HepG2 (cell line): ENCODE measurements at regions not wholly inside any gene's neighbourhood (a gene's known extent, or its start where the extent isn't known, plus 50 kb on each side); places are given as distances from the start of the nearest gene placed in this dataset.

Source experiments
- DNMT1 ChIP-seq: sonication (generic); formaldehyde crosslinking; IDR thresholded peaks from 2 replicates; pipeline ENCODE4 v1.5.1; 2020; ENCODE audit warnings: mild to moderate bottlenecking, missing genetic modification reagents
- FLYWCH1 ChIP-seq: sonication (generic); formaldehyde crosslinking; IDR thresholded peaks from 2 replicates; pipeline ENCODE4 v1.8.1; 2023; ENCODE audit warnings: mild to moderate bottlenecking, missing genetic modification reagents
- MAFG ChIP-seq: sonication (generic); formaldehyde crosslinking; IDR thresholded peaks from 2 replicates; pipeline ENCODE4 v1.5.1; 2020; ENCODE audit warnings: mild to moderate bottlenecking, missing genetic modification reagents
- NFATC3 ChIP-seq: sonication (generic); formaldehyde crosslinking; IDR thresholded peaks from 2 replicates; pipeline ENCODE4 v1.5.1; 2020; ENCODE audit warnings: mild to moderate bottlenecking, missing genetic modification reagents
- ZBTB46 ChIP-seq: sonication (generic); formaldehyde crosslinking; IDR thresholded peaks from 2 replicates; pipeline ENCODE4 v1.4.0; 2020; ENCODE audit warnings: mild to moderate bottlenecking, missing genetic modification reagents, borderline replicate concordance
- ZNF343 ChIP-seq: sonication (generic); formaldehyde crosslinking; IDR thresholded peaks from 2 replicates; pipeline ENCODE4 v1.4.0; 2020; ENCODE audit warnings: mild to moderate bottlenecking, missing genetic modification reagents
- TF ChIP-seq, protein P1 (sequence below): sonication (generic); formaldehyde crosslinking; IDR thresholded peaks from 2 replicates; pipeline ENCODE4 v1.5.0; 2020; ENCODE audit warnings: mild to moderate bottlenecking, missing genetic modification reagents, borderline replicate concordance
- TF ChIP-seq, protein P2 (sequence below): sonication (generic); formaldehyde crosslinking; IDR thresholded peaks from 2 replicates; pipeline ENCODE4 v1.9.0; 2022; ENCODE audit warnings: low read depth, missing genetic modification reagents
- TF ChIP-seq, protein P3 (sequence below): sonication (generic); formaldehyde crosslinking; IDR thresholded peaks from 2 replicates; pipeline ENCODE4 v1.4.0; 2020; ENCODE audit warnings: missing genetic modification reagents

DNA sequence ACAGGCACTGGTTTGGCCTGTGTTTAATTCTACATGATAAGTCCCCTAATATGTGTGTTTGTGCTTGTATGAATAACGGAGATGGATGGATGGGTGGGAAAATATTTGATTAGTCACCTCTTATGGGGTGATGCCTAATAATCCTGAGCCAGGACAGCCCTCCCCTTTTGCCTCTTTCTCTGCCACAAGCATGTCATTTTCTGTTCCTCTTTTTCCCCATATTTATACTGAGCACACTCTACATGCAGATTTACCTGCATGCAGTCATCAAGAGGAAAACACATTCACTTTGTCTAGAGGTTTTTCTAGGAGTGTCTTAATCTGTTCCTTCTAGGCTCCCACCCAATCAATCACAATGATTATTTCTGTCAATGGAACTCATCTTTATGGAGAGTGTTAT is 111.6 kb upstream of the TBX20 start (continued):
- TF ChIP-seq, protein P1, sequence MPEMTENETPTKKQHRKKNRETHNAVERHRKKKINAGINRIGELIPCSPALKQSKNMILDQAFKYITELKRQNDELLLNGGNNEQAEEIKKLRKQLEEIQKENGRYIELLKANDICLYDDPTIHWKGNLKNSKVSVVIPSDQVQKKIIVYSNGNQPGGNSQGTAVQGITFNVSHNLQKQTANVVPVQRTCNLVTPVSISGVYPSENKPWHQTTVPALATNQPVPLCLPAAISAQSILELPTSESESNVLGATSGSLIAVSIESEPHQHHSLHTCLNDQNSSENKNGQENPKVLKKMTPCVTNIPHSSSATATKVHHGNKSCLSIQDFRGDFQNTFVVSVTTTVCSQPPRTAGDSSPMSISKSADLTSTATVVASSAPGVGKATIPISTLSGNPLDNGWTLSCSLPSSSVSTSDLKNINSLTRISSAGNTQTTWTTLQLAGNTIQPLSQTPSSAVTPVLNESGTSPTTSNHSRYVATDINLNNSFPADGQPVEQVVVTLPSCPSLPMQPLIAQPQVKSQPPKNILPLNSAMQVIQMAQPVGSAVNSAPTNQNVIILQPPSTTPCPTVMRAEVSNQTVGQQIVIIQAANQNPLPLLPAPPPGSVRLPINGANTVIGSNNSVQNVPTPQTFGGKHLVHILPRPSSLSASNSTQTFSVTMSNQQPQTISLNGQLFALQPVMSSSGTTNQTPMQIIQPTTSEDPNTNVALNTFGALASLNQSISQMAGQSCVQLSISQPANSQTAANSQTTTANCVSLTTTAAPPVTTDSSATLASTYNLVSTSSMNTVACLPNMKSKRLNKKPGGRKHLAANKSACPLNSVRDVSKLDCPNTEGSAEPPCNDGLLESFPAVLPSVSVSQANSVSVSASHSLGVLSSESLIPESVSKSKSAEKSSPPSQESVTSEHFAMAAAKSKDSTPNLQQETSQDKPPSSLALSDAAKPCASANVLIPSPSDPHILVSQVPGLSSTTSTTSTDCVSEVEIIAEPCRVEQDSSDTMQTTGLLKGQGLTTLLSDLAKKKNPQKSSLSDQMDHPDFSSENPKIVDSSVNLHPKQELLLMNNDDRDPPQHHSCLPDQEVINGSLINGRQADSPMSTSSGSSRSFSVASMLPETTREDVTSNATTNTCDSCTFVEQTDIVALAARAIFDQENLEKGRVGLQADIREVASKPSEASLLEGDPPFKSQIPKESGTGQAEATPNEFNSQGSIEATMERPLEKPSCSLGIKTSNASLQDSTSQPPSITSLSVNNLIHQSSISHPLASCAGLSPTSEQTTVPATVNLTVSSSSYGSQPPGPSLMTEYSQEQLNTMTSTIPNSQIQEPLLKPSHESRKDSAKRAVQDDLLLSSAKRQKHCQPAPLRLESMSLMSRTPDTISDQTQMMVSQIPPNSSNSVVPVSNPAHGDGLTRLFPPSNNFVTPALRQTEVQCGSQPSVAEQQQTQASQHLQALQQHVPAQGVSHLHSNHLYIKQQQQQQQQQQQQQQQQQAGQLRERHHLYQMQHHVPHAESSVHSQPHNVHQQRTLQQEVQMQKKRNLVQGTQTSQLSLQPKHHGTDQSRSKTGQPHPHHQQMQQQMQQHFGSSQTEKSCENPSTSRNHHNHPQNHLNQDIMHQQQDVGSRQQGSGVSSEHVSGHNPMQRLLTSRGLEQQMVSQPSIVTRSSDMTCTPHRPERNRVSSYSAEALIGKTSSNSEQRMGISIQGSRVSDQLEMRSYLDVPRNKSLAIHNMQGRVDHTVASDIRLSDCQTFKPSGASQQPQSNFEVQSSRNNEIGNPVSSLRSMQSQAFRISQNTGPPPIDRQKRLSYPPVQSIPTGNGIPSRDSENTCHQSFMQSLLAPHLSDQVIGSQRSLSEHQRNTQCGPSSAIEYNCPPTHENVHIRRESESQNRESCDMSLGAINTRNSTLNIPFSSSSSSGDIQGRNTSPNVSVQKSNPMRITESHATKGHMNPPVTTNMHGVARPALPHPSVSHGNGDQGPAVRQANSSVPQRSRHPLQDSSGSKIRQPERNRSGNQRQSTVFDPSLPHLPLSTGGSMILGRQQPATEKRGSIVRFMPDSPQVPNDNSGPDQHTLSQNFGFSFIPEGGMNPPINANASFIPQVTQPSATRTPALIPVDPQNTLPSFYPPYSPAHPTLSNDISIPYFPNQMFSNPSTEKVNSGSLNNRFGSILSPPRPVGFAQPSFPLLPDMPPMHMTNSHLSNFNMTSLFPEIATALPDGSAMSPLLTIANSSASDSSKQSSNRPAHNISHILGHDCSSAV (CRISPR knock-in tag): no peak
- no peak for TF ChIP-seq ZBTB46 (CRISPR knock-in tag)
- no peak for TF ChIP-seq NFATC3
- no peak for TF ChIP-seq MAFG (CRISPR knock-in tag)
- TF ChIP-seq, protein P2, sequence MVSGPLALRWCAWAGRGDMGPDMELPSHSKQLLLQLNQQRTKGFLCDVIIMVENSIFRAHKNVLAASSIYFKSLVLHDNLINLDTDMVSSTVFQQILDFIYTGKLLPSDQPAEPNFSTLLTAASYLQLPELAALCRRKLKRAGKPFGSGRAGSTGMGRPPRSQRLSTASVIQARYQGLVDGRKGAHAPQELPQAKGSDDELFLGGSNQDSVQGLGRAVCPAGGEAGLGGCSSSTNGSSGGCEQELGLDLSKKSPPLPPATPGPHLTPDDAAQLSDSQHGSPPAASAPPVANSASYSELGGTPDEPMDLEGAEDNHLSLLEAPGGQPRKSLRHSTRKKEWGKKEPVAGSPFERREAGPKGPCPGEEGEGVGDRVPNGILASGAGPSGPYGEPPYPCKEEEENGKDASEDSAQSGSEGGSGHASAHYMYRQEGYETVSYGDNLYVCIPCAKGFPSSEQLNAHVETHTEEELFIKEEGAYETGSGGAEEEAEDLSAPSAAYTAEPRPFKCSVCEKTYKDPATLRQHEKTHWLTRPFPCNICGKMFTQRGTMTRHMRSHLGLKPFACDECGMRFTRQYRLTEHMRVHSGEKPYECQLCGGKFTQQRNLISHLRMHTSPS (CRISPR knock-in tag): no peak
- TF ChIP-seq DNMT1 (CRISPR knock-in tag): no peak
- TF ChIP-seq ZNF343 (CRISPR knock-in tag): no peak
- TF ChIP-seq, protein P3, sequence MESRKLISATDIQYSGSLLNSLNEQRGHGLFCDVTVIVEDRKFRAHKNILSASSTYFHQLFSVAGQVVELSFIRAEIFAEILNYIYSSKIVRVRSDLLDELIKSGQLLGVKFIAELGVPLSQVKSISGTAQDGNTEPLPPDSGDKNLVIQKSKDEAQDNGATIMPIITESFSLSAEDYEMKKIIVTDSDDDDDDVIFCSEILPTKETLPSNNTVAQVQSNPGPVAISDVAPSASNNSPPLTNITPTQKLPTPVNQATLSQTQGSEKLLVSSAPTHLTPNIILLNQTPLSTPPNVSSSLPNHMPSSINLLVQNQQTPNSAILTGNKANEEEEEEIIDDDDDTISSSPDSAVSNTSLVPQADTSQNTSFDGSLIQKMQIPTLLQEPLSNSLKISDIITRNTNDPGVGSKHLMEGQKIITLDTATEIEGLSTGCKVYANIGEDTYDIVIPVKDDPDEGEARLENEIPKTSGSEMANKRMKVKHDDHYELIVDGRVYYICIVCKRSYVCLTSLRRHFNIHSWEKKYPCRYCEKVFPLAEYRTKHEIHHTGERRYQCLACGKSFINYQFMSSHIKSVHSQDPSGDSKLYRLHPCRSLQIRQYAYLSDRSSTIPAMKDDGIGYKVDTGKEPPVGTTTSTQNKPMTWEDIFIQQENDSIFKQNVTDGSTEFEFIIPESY (CRISPR knock-in tag): no peak
- TF ChIP-seq FLYWCH1 (CRISPR knock-in tag): no peak
